Neutrophil (primary cell): ENCODE measurements at regions not wholly inside any gene's neighbourhood (a gene's known extent, or its start where the extent isn't known, plus 50 kb on each side); places are given as distances from the start of the nearest gene placed in this dataset.
"Not testable (repeated sequence)": the region's sequence is repeated elsewhere in the genome, so short reads cannot be mapped to it uniquely, and the experiment has no call there.

ENCODE experiments used
- H3K27ac ChIP-seq: fragments of 200-600 bp; sonication (generic); 2 replicates; pipeline ENCODE4 v1.5.1; 2016; ENCODE audit warnings: mild to moderate bottlenecking, moderate library complexity
- H3K27me3 ChIP-seq: fragments of 200-600 bp; sonication (generic); 2 replicates; pipeline ENCODE4 v1.6.0; 2016; ENCODE audit warnings: mild to moderate bottlenecking
- H3K36me3 ChIP-seq: fragments of 200-600 bp; sonication (generic); 2 replicates; pipeline ENCODE4 v1.5.1; 2017
- H3K4me1 ChIP-seq, 2 experiments: fragments of 200-600 bp in 1 of 2; sonication (generic) in 1 of 2; 1 replicate in 1 of 2; 2 replicates in 1 of 2; pipeline versions ENCODE4 v1.5.1 to v1.6.1; 2013 to 2016; ENCODE audit warnings: low read depth in 1 of 2, low read length in 1 of 2, mild to moderate bottlenecking in 1 of 2, moderate library complexity in 1 of 2; ENCODE audit not compliant: control insufficient read depth in 1 of 2, insufficient read depth in 1 of 2
- H3K4me3 ChIP-seq, 2 experiments: fragments of 200-600 bp in 1 of 2; sonication (generic) in 1 of 2; 1 replicate in 1 of 2; 2 replicates in 1 of 2; pipeline ENCODE4 v1.5.1; 2013 to 2016; ENCODE audit warnings: low read depth in 1 of 2, low read length in 1 of 2, mild to moderate bottlenecking in 1 of 2, moderate library complexity in 1 of 2
- H3K9me3 ChIP-seq: fragments of 200-600 bp; sonication (generic); 2 replicates; pipeline ENCODE4 v1.5.1; 2016
- TF ChIP-seq, protein P1 (sequence below): fragments of 200-600 bp; sonication (generic); IDR thresholded peaks from 2 replicates; pipeline ENCODE4 v1.5.1; 2016; ENCODE audit warnings: antibody characterized with exemption

DNA sequence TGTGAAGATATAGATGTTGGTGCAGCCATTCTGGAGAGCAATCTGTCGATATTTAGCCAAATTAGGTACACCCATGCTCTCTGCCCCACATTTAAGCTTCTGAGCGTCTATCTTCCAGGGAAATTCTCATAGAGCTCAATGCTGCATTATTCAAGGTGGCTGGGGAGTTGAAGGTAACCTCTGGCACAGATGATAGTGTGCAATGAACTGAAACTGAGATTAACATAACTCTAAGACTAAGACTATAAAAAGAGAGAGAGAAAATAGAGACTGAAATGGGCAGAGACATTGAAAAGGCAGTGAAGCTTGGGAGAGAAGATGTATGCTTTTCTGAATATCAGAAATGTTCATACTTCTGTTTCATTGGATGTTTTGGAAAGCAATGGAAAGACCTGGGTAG lies 1197.0 kb upstream of the AUTS2 start:
- TF ChIP-seq, protein P1, sequence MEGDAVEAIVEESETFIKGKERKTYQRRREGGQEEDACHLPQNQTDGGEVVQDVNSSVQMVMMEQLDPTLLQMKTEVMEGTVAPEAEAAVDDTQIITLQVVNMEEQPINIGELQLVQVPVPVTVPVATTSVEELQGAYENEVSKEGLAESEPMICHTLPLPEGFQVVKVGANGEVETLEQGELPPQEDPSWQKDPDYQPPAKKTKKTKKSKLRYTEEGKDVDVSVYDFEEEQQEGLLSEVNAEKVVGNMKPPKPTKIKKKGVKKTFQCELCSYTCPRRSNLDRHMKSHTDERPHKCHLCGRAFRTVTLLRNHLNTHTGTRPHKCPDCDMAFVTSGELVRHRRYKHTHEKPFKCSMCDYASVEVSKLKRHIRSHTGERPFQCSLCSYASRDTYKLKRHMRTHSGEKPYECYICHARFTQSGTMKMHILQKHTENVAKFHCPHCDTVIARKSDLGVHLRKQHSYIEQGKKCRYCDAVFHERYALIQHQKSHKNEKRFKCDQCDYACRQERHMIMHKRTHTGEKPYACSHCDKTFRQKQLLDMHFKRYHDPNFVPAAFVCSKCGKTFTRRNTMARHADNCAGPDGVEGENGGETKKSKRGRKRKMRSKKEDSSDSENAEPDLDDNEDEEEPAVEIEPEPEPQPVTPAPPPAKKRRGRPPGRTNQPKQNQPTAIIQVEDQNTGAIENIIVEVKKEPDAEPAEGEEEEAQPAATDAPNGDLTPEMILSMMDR: no peak
- H3K4me3 ChIP-seq: no peak overlapping the region
- H3K4me1 ChIP-seq: no peaks in the 10 kb centered on the region
- no peaks in the 10 kb centered on the region for H3K9me3 ChIP-seq
- H3K27me3 ChIP-seq: no peaks in the 10 kb centered on the region
- no peak overlapping the region for H3K27ac ChIP-seq
- H3K36me3 ChIP-seq: no peaks in the 10 kb centered on the region

DNA sequence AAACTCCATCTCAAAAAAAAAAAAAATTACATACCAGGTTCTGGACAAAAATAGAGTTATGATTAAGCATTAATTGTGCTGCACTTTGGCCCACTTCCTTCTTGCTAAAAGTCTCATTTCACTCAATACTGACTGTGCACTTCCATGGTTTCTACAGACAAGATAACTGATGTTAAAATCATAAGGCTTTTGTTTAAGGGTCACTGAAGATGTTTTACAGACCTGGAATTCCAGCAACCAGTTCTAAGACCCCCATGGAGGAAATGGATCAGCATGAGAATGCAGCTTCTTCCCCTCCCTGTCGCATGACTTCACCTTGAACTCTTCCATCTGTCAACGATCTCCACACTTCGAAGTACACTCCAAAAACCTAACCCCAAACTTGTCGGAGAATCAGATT lies 1191.8 kb upstream of the AUTS2 start:
- Histone ChIP-seq H3K4me3 (no peak overlapping the region), H3K27me3 (no peaks in the 10 kb centered on the region), H3K9me3 (no peaks in the 10 kb centered on the region), H3K36me3 (no peaks in the 10 kb centered on the region), H3K27ac (no peak overlapping the region), H3K4me1 (no peaks in the 10 kb centered on the region)
- TF ChIP-seq, protein P1: no peak

DNA sequence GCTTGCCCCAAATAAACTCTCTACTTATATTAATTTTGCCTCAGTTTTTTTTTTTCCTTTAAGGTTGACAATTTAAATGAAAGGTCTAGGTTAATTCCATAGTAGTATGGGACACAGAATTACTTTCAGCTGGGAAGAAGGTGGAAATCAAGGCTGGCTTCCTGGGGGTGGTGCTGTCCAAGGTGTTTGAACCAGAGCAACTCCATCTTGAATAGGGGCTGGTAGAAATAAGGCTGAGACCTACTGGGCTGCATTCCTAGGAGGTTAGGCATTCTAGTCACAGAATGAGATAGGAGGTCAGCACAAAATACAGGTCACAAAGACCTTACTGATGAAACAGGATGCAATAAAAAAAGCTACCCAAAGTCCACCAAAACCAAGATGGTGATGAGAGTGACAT lies 1190.8 kb upstream of the AUTS2 start:
- no peak overlapping the region for H3K4me3 ChIP-seq
- no peaks in the 10 kb centered on the region for H3K9me3 ChIP-seq
- TF ChIP-seq, protein P1: no peak
- H3K4me1 ChIP-seq: no peaks in the 10 kb centered on the region
- no peak overlapping the region for H3K27ac ChIP-seq
- no peaks in the 10 kb centered on the region for H3K36me3 ChIP-seq
- no peaks in the 10 kb centered on the region for H3K27me3 ChIP-seq

DNA sequence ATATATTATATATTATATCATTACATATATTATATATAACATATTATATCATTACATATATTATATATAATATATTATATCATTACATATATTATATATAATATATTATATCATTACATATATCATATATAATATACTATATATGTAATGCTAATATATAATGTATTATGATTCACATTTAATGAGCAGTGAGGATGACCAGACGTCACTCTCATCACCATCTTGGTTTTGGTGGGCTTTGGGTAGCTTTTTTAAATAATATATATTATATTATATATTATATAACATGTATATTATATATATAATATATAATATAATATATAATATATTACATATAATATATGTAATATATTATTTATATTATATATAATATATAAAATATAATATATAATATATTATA lies 1189.4 kb upstream of the AUTS2 start:
- no peaks in the 10 kb centered on the region for H3K4me1 ChIP-seq

DNA sequence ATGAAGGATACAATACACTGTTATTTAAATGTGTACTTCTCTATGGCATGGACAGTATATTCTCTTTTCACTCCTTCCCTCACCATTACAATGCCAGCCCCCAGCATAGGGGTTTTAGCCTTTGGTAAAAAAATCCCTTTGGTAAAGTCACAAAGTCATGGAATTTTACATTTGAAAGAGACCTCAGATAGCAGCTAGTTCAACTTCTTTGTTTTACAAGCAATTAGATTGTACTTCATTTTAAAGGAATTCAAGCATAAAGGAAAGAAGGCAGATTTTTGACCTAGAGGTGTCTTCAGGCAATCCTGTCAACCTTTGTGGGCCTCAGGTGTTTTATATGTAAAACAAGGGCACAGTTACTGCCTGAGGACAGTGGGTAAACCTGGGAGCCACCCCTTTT lies 1188.4 kb upstream of the AUTS2 start:
- no peak overlapping the region for H3K27ac ChIP-seq
- TF ChIP-seq, protein P1: no peak

More for the DNA sequence above, 1189.4 kb upstream of the AUTS2 start:
- H3K4me3 ChIP-seq: no peak overlapping the region
- no peaks in the 10 kb centered on the region for H3K36me3 ChIP-seq
- no peaks in the 10 kb centered on the region for H3K27me3 ChIP-seq
- no peak overlapping the region for H3K27ac ChIP-seq
- H3K9me3 ChIP-seq: no peaks in the 10 kb centered on the region
- TF ChIP-seq, protein P1: no peak

DNA sequence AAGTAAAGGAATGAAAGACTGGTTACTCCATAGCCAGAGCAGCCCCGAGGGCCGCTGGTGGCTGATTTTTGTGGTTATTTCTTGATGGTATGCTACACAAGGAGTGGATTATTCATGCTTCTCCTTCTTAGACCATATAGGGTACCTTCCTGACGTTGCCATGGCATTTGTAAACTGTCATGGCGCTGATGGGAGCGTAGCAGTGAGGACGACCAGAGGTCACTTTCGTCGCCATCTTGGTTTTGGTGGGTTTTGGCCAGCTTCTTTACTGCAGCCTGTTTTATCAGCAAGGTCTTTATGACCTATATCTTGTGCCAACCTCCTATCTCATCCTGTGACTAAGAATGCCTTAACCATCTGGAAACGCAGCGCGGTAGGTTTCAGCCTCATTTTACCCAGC lies 1187.6 kb upstream of the AUTS2 start:
- H3K9me3 ChIP-seq, H3K36me3 ChIP-seq, H3K27ac ChIP-seq, H3K27me3 ChIP-seq, H3K4me3 ChIP-seq, H3K4me1 ChIP-seq: not testable (repeated sequence)

More for the DNA sequence above, 1188.4 kb upstream of the AUTS2 start:
- Histone ChIP-seq H3K4me1 (no peaks in the 10 kb centered on the region), H3K4me3 (no peak overlapping the region), H3K9me3 (no peaks in the 10 kb centered on the region), H3K27me3 (no peaks in the 10 kb centered on the region), H3K36me3 (no peaks in the 10 kb centered on the region)
